SK-N-SH (cell line): ENCODE measurements at regions not wholly inside any gene's neighbourhood (a gene's known extent, or its start where the extent isn't known, plus 50 kb on each side); places are given as distances from the start of the nearest gene placed in this dataset.

ENCODE experiments used
- CTCF ChIA-PET: fragments of 300-600, 350-600 bp; formaldehyde crosslinking; extraction: SDS; loops from one replicate; lab custom pipeline; 2021; lab: Yijun Ruan, JAX
- POLR2A ChIA-PET: fragments of 350-600 bp; sonication (Branson Sonifier 250); formaldehyde crosslinking; extraction: SDS; loops from one replicate; lab custom pipeline; 2020; ENCODE audit warnings: antibody characterized with exemption, inconsistent platforms; lab: Yijun Ruan, JAX
- DNase-seq: peaks from one replicate; pipeline ENCODE4 v3.0.0; 2012
- H2AFZ ChIP-seq: fragments of 200-600 bp; sonication (generic); 2 replicates; pipeline ENCODE4 v1.8.1; 2016; ENCODE audit warnings: antibody characterized with exemption, mild to moderate bottlenecking, low read depth
- H3F3A ChIP-seq: fragments of 200-600 bp; sonication (generic); replicated peaks from 2 replicates; pipeline ENCODE3; 2016; ENCODE audit warnings: antibody characterized with exemption, mild to moderate bottlenecking; ENCODE audit not compliant: insufficient read depth
- H3K27ac ChIP-seq, 2 experiments: fragments of 200-500 bp in 1 of 2; fragments of 200-600 bp in 1 of 2; sonication (Bioruptor generic) in 1 of 2; sonication (generic), shearing (Covaris generic) in 1 of 2; 2 replicates each; pipeline versions ENCODE4 v1.5.1 to v1.6.1; 2014 to 2016; ENCODE audit warnings: low read depth in 2 of 2, inconsistent platforms in 1 of 2, low read length in 1 of 2, mild to moderate bottlenecking in 1 of 2, mixed read lengths in 1 of 2
- H3K27me3 ChIP-seq: fragments of 200-600 bp; sonication (generic), shearing (Covaris generic); 2 replicates; pipeline ENCODE4 v1.6.1; 2016; ENCODE audit warnings: mixed run types; ENCODE audit not compliant: insufficient read depth
- H3K36me3 ChIP-seq, 2 experiments: fragments of 200-500 bp in 1 of 2; fragments of 200-600 bp in 1 of 2; sonication (Bioruptor generic) in 1 of 2; sonication (generic) in 1 of 2; replicated peaks in 1 of 2; 2 replicates each; pipeline versions ENCODE3 to v1.5.1; 2014 to 2016; ENCODE audit warnings: low read length in 1 of 2, mild to moderate bottlenecking in 1 of 2; ENCODE audit not compliant: insufficient read depth in 2 of 2, control insufficient read depth in 1 of 2
- H3K4me1 ChIP-seq, 2 experiments: fragments of 200-500 bp in 1 of 2; fragments of 200-600 bp in 1 of 2; sonication (Bioruptor generic) in 1 of 2; sonication (generic), shearing (Covaris generic) in 1 of 2; 2 replicates each; pipeline versions ENCODE4 v1.5.1 to v1.6.1; 2014 to 2016; ENCODE audit warnings: low read depth in 1 of 2, low read length in 1 of 2, mixed run types in 1 of 2; ENCODE audit not compliant: insufficient read depth in 2 of 2, control insufficient read depth in 1 of 2
- H3K4me2 ChIP-seq: fragments of 200-600 bp; sonication (generic), shearing (Covaris generic); 2 replicates; pipeline ENCODE4 v1.6.1; 2017; ENCODE audit warnings: mixed run types
- H3K4me3 ChIP-seq, 2 experiments: fragments of 200-500 bp in 1 of 2; fragments of 200-600 bp in 1 of 2; sonication (Bioruptor generic) in 1 of 2; sonication (generic), shearing (Covaris generic) in 1 of 2; 2 replicates each; pipeline versions ENCODE4 v1.5.1 to v1.8.1; 2014 to 2016; ENCODE audit warnings: low read depth in 2 of 2, inconsistent platforms in 1 of 2, low read length in 1 of 2, mild to moderate bottlenecking in 1 of 2, mixed read lengths in 1 of 2, moderate library complexity in 1 of 2
- H3K79me2 ChIP-seq: fragments of 200-600 bp; sonication (generic); 2 replicates; pipeline ENCODE4 v1.8.1; 2017; ENCODE audit warnings: mild to moderate bottlenecking; ENCODE audit not compliant: insufficient read depth
- H3K9ac ChIP-seq: fragments of 200-600 bp; sonication (generic); 2 replicates; pipeline ENCODE4 v1.6.1; 2017; ENCODE audit warnings: mixed run types
- H3K9me2 ChIP-seq: fragments of 200-600 bp; sonication (generic); 2 replicates; pipeline ENCODE4 v1.6.1; 2017; ENCODE audit warnings: mixed run types
- H3K9me3 ChIP-seq: fragments of 200-600 bp; sonication (generic); 2 replicates; pipeline ENCODE4 v1.6.1; 2017; ENCODE audit warnings: mixed run types, mild to moderate bottlenecking, moderate library complexity
- H4K20me1 ChIP-seq: fragments of 200-600 bp; sonication (generic); 2 replicates; pipeline ENCODE4 v1.6.1; 2017; ENCODE audit warnings: mild to moderate bottlenecking, mixed run types; ENCODE audit not compliant: insufficient read depth
- CTCF ChIP-seq: fragments of 200-600 bp; sonication (generic); IDR thresholded peaks from 2 replicates; pipeline ENCODE4 v1.6.1; 2017; ENCODE audit warnings: antibody characterized with exemption, mild to moderate bottlenecking, moderate library complexity
- EP300 ChIP-seq, 2 experiments: IDR thresholded peaks; 2 replicates each; pipeline versions ENCODE4 v1.4.0 to v1.6.1; 2012; ENCODE audit warnings: borderline replicate concordance in 1 of 2, low read depth in 1 of 2, low read length in 1 of 2
- EZH2phosphoT487 ChIP-seq: fragments of 200-600 bp; sonication (generic); IDR thresholded peaks from 2 replicates; pipeline ENCODE4 v1.6.1; 2017; ENCODE audit warnings: low read depth, mixed run types, mild to moderate bottlenecking, antibody characterized with exemption, moderate library complexity, borderline replicate concordance
- FOXM1 ChIP-seq: IDR thresholded peaks from 2 replicates; pipeline ENCODE4 v1.4.0; 2012; ENCODE audit warnings: low read depth, mild to moderate bottlenecking
- GABPA ChIP-seq: IDR thresholded peaks from 2 replicates; pipeline ENCODE4 v1.4.0; 2012; ENCODE audit warnings: low read depth, mild to moderate bottlenecking
- GATA2 ChIP-seq: sonication (generic); formaldehyde crosslinking; IDR thresholded peaks from 2 replicates; pipeline ENCODE4 v1.5.0; 2020; ENCODE audit warnings: mild to moderate bottlenecking, missing genetic modification reagents
- IRF3 ChIP-seq: fragments of 150-350 bp; IDR thresholded peaks from 2 replicates; pipeline ENCODE4 v1.6.1; 2016; ENCODE audit warnings: mild to moderate bottlenecking, low read depth, low read length
- JUND ChIP-seq: IDR thresholded peaks from 2 replicates; pipeline ENCODE4 v1.4.0; 2012
- NFIC ChIP-seq: IDR thresholded peaks from 2 replicates; pipeline ENCODE4 v1.4.0; 2012; ENCODE audit warnings: borderline replicate concordance
- NRF1 ChIP-seq: IDR thresholded peaks from 2 replicates; pipeline ENCODE4 v1.6.1; 2012; ENCODE audit warnings: low read depth, mild to moderate bottlenecking, low read length
- RAD21 ChIP-seq: IDR thresholded peaks from 2 replicates; pipeline ENCODE4 v1.6.1; 2012; ENCODE audit warnings: mild to moderate bottlenecking, low read length
- RCOR1 ChIP-seq: fragments of 150-350 bp; IDR thresholded peaks from 2 replicates; pipeline ENCODE4 v1.6.1; 2017; ENCODE audit warnings: antibody characterized with exemption, low read length
- RXRA ChIP-seq: IDR thresholded peaks from 2 replicates; pipeline ENCODE4 v1.4.0; 2012; ENCODE audit warnings: low read depth, mild to moderate bottlenecking, borderline replicate concordance
- SIN3A ChIP-seq: IDR thresholded peaks from 2 replicates; pipeline ENCODE4 v1.6.1; 2012; ENCODE audit warnings: low read depth, mild to moderate bottlenecking, low read length, moderate library complexity, borderline replicate concordance
- SMC3 ChIP-seq: IDR thresholded peaks from 2 replicates; pipeline ENCODE4 v1.6.1; 2012; ENCODE audit warnings: low read depth, low read length, improper control_type of control experiment
- TAF1 ChIP-seq: IDR thresholded peaks from 2 replicates; pipeline ENCODE4 v1.6.1; 2012; ENCODE audit warnings: low read depth, mild to moderate bottlenecking, low read length, moderate library complexity, borderline replicate concordance
- TEAD4 ChIP-seq: IDR thresholded peaks from 2 replicates; pipeline ENCODE4 v1.4.0; 2012; ENCODE audit warnings: mild to moderate bottlenecking, borderline replicate concordance; ENCODE audit not compliant: insufficient read depth
- USF1 ChIP-seq: IDR thresholded peaks from 2 replicates; pipeline ENCODE4 v1.4.0; 2012; ENCODE audit warnings: low read depth, borderline replicate concordance
- YY1 ChIP-seq: IDR thresholded peaks from 2 replicates; pipeline ENCODE4 v1.4.0; 2012; ENCODE audit warnings: low read depth, mild to moderate bottlenecking
- ZBTB33 ChIP-seq: IDR thresholded peaks from 2 replicates; pipeline ENCODE4 v1.4.0; 2012; ENCODE audit warnings: low read depth, borderline replicate concordance
- WGBS: methylation state at CpG from one replicate; pipeline ENCODE4 v1.1.6; 2017; ENCODE audit warnings: low lambda C conversion rate; 5-methylcytosine and 5-hydroxymethylcytosine counted together

GRCh38 chr12:62130834-62131552, 129.2 kb upstream of the USP15 start:
- 0 out of 2 replicates have a peak, but pooled peaks cover 4% of the 10 kb centered on the region for H3K27me3 ChIP-seq
- H3K27ac ChIP-seq = no peak overlapping the region
- H4K20me1 ChIP-seq = no peaks in the 10 kb centered on the region
- H3K4me1 ChIP-seq = no peaks in the 10 kb centered on the region; a peak in 1 of 4 replicates
- H3K9ac ChIP-seq = no peak overlapping the region
- H3F3A ChIP-seq = no peaks in the 10 kb centered on the region
- H3K36me3 ChIP-seq = no peaks in the 10 kb centered on the region
- TF ChIP-seq NFIC = no peak
- no peak for TF ChIP-seq TAF1
- no peak for TF ChIP-seq YY1
- no peak for TF ChIP-seq CTCF
- no peak for TF ChIP-seq SMC3
- TF ChIP-seq EZH2phosphoT487 = no peak
- no peak for TF ChIP-seq FOXM1
- no peak for TF ChIP-seq GATA2 (CRISPR knock-in tag)
- TF ChIP-seq TEAD4 = no peak
- no peak for TF ChIP-seq RAD21
- no peak overlapping the region for H2AFZ ChIP-seq
- CTCF ChIA-PET = interaction anchor here (0.9 to 2.2 kb wide), 2 partner anchors 7 to 29 kb away, joined by 4 to 6 read pairs; no protein-coding TSS in a partner anchor
- H3K4me3 ChIP-seq = no peak overlapping the region
- no peaks in the 10 kb centered on the region for H3K9me3 ChIP-seq
- no peaks in the 10 kb centered on the region; the same call in 1 of the 2 replicates for H3K9me2 ChIP-seq
- H3K79me2 ChIP-seq = no peaks in the 10 kb centered on the region
- WGBS = 4% methylated on average over 6 of the region's 6 CpGs
- POLR2A ChIA-PET = no interaction called here
- no peak for DNase-seq
- H3K4me2 ChIP-seq = no peak overlapping the region

- Histone ChIP-seq H3F3A (no peaks in the 10 kb centered on the region), H3K27ac (no peak overlapping the region), H3K4me3 (no peak overlapping the region), H3K4me1 (no peaks in the 10 kb centered on the region; a peak in 1 of 4 replicates), H2AFZ (no peak overlapping the region), H3K79me2 (no peaks in the 10 kb centered on the region), H3K9ac (no peak overlapping the region), H3K9me2 (no peaks in the 10 kb centered on the region), H3K27me3 (0 out of 2 replicates have a peak, but pooled peaks cover 4% of the 10 kb centered on the region), H3K4me2 (no peak overlapping the region), H4K20me1 (no peaks in the 10 kb centered on the region), H3K36me3 (no peaks in the 10 kb centered on the region), H3K9me3 (no peaks in the 10 kb centered on the region)
- POLR2A ChIA-PET = no interaction called here
- DNase-seq = no peak
- WGBS = 76% methylated on average over 2 of the region's 2 CpGs
- CTCF ChIA-PET = no interaction called here
- no peak for TF ChIP-seq NRF1
- TF ChIP-seq RCOR1 = no peak
- no peak for TF ChIP-seq GABPA
- TF ChIP-seq SIN3A = no peak
- TF ChIP-seq RXRA = no peak
- TF ChIP-seq ZBTB33 = no peak
- TF ChIP-seq CTCF = no peak
- no peak for TF ChIP-seq NFIC
- TF ChIP-seq EZH2phosphoT487 = no peak
- TF ChIP-seq USF1 = no peak
- TF ChIP-seq IRF3 = no peak
- no peak for TF ChIP-seq EP300 (IDR thresholded peaks at IDR 0.05; ENCODE audit: borderline replicate concordance in 1 of 2, low read depth in 1 of 2, low read length in 1 of 2)
- TF ChIP-seq JUND = no peak
Measured at GRCh38 chr12:62133440-62133839, 126.8 kb upstream of the USP15 start.
